ENCODE measurements at regions not wholly inside any gene's neighbourhood (a gene's known extent, or its start where the extent isn't known, plus 50 kb on each side); places are given as distances from the start of the nearest gene placed in this dataset.

DNA sequence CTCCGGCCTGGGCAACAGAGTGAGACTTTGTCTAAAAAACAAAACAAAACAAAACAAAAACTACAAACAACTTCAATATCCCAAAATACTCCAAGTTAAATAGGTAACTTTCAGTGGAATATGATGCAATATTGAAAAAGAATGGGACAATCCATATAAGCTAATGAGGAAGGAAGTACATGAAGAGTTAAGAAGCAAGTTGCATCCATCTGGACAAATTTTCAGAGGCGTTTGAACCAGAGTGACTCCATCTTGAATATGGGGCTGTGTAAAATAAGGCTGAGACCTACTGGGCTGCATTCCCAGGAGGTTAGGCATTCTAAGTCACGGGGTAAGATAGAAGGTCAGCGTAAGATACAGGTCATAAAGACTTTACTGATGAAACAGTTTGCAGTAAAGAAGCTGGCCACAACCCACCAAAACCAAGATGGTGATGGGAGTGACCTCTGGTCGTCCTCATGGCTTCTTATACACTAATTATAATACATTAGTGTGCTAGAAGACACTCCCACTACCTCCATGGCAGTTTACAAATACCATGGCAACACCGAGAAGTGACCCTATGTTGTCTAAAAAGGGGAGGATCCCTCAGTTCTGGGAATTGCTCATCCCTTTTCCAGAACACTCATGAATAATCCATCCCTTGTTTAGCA lies 58.1 kb upstream of the LCTL start (continued):
- TF ChIP-seq ZNF609 (CRISPR knock-in tag; IDR thresholded peaks at IDR 0.05; ENCODE audit: borderline replicate concordance) (no peak), ZNF707 (CRISPR knock-in tag; conservative IDR thresholded peaks at IDR 0.05) (peak; percentile 93), PCBP1 (IDR thresholded peaks at IDR 0.05; ENCODE audit: low read depth, low read length, poor library complexity, severe bottlenecking) (no peak), ZNF311 (CRISPR knock-in tag; IDR thresholded peaks at IDR 0.05) (peak; percentile 100), ESRRA (IDR thresholded peaks at IDR 0.05; ENCODE audit: borderline replicate concordance, low read depth) (peak; percentile 78; the same call in 1 of the 2 replicates), NR2C1 (IDR thresholded peaks at IDR 0.05) (peak; percentile 41; the same call in 1 of the 2 replicates), NR2C1 (tag; IDR thresholded peaks at IDR 0.05) (peak; percentile 98), CREB3 (tag; conservative IDR thresholded peaks at IDR 0.05; ENCODE audit: low read depth) (peak; percentile 100), PTTG1 (tag; IDR thresholded peaks at IDR 0.05; ENCODE audit: low read depth) (peak; percentile 100), E2F5 (CRISPR knock-in tag; IDR thresholded peaks at IDR 0.05) (no peak), ZNF174 (CRISPR knock-in tag; IDR thresholded peaks at IDR 0.05) (peak; percentile 94; the same call in 1 of the 2 replicates), KDM4B (IDR thresholded peaks at IDR 0.05; ENCODE audit: borderline replicate concordance in 2 of 2, low read depth in 1 of 2) (no peak), ZNF23 (CRISPR knock-in tag; IDR thresholded peaks at IDR 0.05) (peak; percentile 93), POLR3G (IDR thresholded peaks at IDR 0.05; ENCODE audit: extremely low read depth, insufficient read length, insufficient replicate concordance) (no peak), ESRRB (CRISPR knock-in tag; IDR thresholded peaks at IDR 0.05; ENCODE audit: borderline replicate concordance) (peak; percentile 85; the same call in 1 of the 2 replicates)
- TF ChIP-seq, protein P1, sequence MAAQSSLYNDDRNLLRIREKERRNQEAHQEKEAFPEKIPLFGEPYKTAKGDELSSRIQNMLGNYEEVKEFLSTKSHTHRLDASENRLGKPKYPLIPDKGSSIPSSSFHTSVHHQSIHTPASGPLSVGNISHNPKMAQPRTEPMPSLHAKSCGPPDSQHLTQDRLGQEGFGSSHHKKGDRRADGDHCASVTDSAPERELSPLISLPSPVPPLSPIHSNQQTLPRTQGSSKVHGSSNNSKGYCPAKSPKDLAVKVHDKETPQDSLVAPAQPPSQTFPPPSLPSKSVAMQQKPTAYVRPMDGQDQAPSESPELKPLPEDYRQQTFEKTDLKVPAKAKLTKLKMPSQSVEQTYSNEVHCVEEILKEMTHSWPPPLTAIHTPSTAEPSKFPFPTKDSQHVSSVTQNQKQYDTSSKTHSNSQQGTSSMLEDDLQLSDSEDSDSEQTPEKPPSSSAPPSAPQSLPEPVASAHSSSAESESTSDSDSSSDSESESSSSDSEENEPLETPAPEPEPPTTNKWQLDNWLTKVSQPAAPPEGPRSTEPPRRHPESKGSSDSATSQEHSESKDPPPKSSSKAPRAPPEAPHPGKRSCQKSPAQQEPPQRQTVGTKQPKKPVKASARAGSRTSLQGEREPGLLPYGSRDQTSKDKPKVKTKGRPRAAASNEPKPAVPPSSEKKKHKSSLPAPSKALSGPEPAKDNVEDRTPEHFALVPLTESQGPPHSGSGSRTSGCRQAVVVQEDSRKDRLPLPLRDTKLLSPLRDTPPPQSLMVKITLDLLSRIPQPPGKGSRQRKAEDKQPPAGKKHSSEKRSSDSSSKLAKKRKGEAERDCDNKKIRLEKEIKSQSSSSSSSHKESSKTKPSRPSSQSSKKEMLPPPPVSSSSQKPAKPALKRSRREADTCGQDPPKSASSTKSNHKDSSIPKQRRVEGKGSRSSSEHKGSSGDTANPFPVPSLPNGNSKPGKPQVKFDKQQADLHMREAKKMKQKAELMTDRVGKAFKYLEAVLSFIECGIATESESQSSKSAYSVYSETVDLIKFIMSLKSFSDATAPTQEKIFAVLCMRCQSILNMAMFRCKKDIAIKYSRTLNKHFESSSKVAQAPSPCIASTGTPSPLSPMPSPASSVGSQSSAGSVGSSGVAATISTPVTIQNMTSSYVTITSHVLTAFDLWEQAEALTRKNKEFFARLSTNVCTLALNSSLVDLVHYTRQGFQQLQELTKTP (IDR thresholded peaks at IDR 0.05; ENCODE audit: low read depth in 1 of 2, partially characterized antibody in 2 of 2) = peak in 1 of 2 experiments; percentile 45

All from K562 (cell line).